Loucy (cell line): ENCODE measurements at regions not wholly inside any gene's neighbourhood (a gene's known extent, or its start where the extent isn't known, plus 50 kb on each side); places are given as distances from the start of the nearest gene placed in this dataset.

ENCODE experiments used
- H2AFZ ChIP-seq: fragments of 200-600 bp; sonication (generic); 2 replicates; pipeline ENCODE4 v1.6.0; 2016; ENCODE audit warnings: antibody characterized with exemption, mild to moderate bottlenecking, low read length, moderate library complexity
- H3F3A ChIP-seq: fragments of 200-600 bp; 2 replicates; pipeline ENCODE4 v1.6.0; 2016; ENCODE audit warnings: antibody characterized with exemption, low read depth, mild to moderate bottlenecking
- H3K27me3 ChIP-seq: fragments of 200-600 bp; sonication (generic); 2 replicates; pipeline ENCODE4 v1.6.1; 2014; ENCODE audit warnings: low read length, mild to moderate bottlenecking; ENCODE audit not compliant: insufficient read depth, poor library complexity, severe bottlenecking
- H3K36me3 ChIP-seq: fragments of 200-600 bp; sonication (generic); 2 replicates; pipeline ENCODE4 v1.6.1; 2016; ENCODE audit warnings: low read length; ENCODE audit not compliant: insufficient read depth
- H3K4me1 ChIP-seq: fragments of 200-600 bp; sonication (generic); 2 replicates; pipeline ENCODE4 v1.5.1; 2014; ENCODE audit warnings: low read length, mild to moderate bottlenecking; ENCODE audit not compliant: insufficient read depth, poor library complexity, severe bottlenecking
- H3K4me2 ChIP-seq: fragments of 200-600 bp; sonication (generic); 2 replicates; pipeline ENCODE4 v1.6.0; 2014; ENCODE audit warnings: antibody characterized with exemption, low read length, low read depth, mild to moderate bottlenecking; ENCODE audit not compliant: poor library complexity, severe bottlenecking
- H3K4me3 ChIP-seq: fragments of 200-600 bp; sonication (generic); 2 replicates; pipeline ENCODE4 v1.5.1; 2014; ENCODE audit warnings: low read length, mild to moderate bottlenecking, mixed read lengths; ENCODE audit not compliant: poor library complexity, severe bottlenecking
- H3K79me2 ChIP-seq: fragments of 200-600 bp; sonication (generic); 2 replicates; pipeline ENCODE4 v1.6.1; 2014; ENCODE audit warnings: low read length; ENCODE audit not compliant: insufficient read depth
- H3K9ac ChIP-seq: fragments of 200-600 bp; sonication (generic); 2 replicates; pipeline ENCODE4 v1.6.0; 2014; ENCODE audit warnings: mild to moderate bottlenecking, low read depth, low read length, moderate library complexity; ENCODE audit not compliant: poor library complexity, severe bottlenecking
- H3K9me2 ChIP-seq: fragments of 200-600 bp; sonication (generic); replicated peaks from 2 replicates; pipeline ENCODE4 v1.6.1; 2016; ENCODE audit warnings: low read depth, low read length, mixed read lengths
- H3K9me3 ChIP-seq: fragments of 200-600 bp; sonication (generic); 2 replicates; pipeline ENCODE4 v1.6.1; 2014; ENCODE audit warnings: mild to moderate bottlenecking, antibody characterized with exemption, low read length, low read depth; ENCODE audit not compliant: insufficient read depth
- H4K20me1 ChIP-seq: fragments of 200-600 bp; sonication (generic); 2 replicates; pipeline ENCODE4 v1.6.0; 2014; ENCODE audit warnings: antibody characterized with exemption, low read length, mild to moderate bottlenecking; ENCODE audit not compliant: insufficient read depth, poor library complexity, severe bottlenecking
- CTCF ChIP-seq: fragments of 200-600 bp; sonication (generic); conservative IDR thresholded peaks from 2 replicates; pipeline ENCODE4 v1.5.1; 2014; ENCODE audit warnings: mild to moderate bottlenecking, antibody characterized with exemption, low read length
- EZH2phosphoT487 ChIP-seq: fragments of 200-600 bp; IDR thresholded peaks from 2 replicates; pipeline ENCODE4 v1.6.1; 2018; ENCODE audit warnings: antibody characterized with exemption, mild to moderate bottlenecking, moderate library complexity, borderline replicate concordance

GRCh38 chr18:43620936-43621335 is 343.6 kb upstream of the SYT4 start:
- no peaks in the 10 kb centered on the region for H3K4me1 ChIP-seq
- H3K9ac ChIP-seq = no peak overlapping the region
- H3K79me2 ChIP-seq = no peaks in the 10 kb centered on the region
- no peaks in the 10 kb centered on the region for H3F3A ChIP-seq
- H3K9me2 ChIP-seq = no peaks in the 10 kb centered on the region
- H3K4me3 ChIP-seq = no peak overlapping the region
- TF ChIP-seq EZH2phosphoT487 (no peak), CTCF (peak; percentile 62)
- H3K27me3 ChIP-seq = no peaks in the 10 kb centered on the region
- H3K9me3 ChIP-seq = no peaks in the 10 kb centered on the region
- H2AFZ ChIP-seq = no peak overlapping the region
- H3K4me2 ChIP-seq = no peak overlapping the region
- no peaks in the 10 kb centered on the region for H4K20me1 ChIP-seq
- H3K36me3 ChIP-seq = no peaks in the 10 kb centered on the region

- no peaks in the 10 kb centered on the region for H3K79me2 ChIP-seq
- no peak overlapping the region for H3K4me3 ChIP-seq
- no peak overlapping the region for H3K9ac ChIP-seq
- TF ChIP-seq EZH2phosphoT487 = no peak
- no peak for TF ChIP-seq CTCF
- no peaks in the 10 kb centered on the region for H4K20me1 ChIP-seq
- no peak overlapping the region for H2AFZ ChIP-seq
- no peaks in the 10 kb centered on the region for H3F3A ChIP-seq
- H3K9me2 ChIP-seq = no peaks in the 10 kb centered on the region
- no peak overlapping the region for H3K4me2 ChIP-seq
- no peaks in the 10 kb centered on the region for H3K9me3 ChIP-seq
- no peaks in the 10 kb centered on the region for H3K4me1 ChIP-seq
- no peaks in the 10 kb centered on the region for H3K27me3 ChIP-seq
- no peaks in the 10 kb centered on the region for H3K36me3 ChIP-seq
Measured at GRCh38 chr18:43622024-43622423, 344.7 kb upstream of the SYT4 start.

- H3F3A ChIP-seq = no peaks in the 10 kb centered on the region
- no peak overlapping the region for H2AFZ ChIP-seq
- H3K9ac ChIP-seq = no peak overlapping the region
- no peaks in the 10 kb centered on the region for H3K36me3 ChIP-seq
- no peak overlapping the region for H3K4me2 ChIP-seq
- no peaks in the 10 kb centered on the region for H3K4me1 ChIP-seq
- no peaks in the 10 kb centered on the region for H4K20me1 ChIP-seq
- H3K9me3 ChIP-seq = no peaks in the 10 kb centered on the region
- no peak overlapping the region for H3K4me3 ChIP-seq
- no peaks in the 10 kb centered on the region for H3K79me2 ChIP-seq
- TF ChIP-seq CTCF = no peak
- no peak for TF ChIP-seq EZH2phosphoT487
- no peaks in the 10 kb centered on the region for H3K9me2 ChIP-seq
- H3K27me3 ChIP-seq = no peaks in the 10 kb centered on the region
Measured at GRCh38 chr18:43625582-43625981, 348.3 kb upstream of the SYT4 start.
